GM18858 (cell line): ENCODE measurements at regions not wholly inside any gene's neighbourhood (a gene's known extent, or its start where the extent isn't known, plus 50 kb on each side); places are given as distances from the start of the nearest gene placed in this dataset.

Experiments
- ATAC-seq: cut with Tn5 transposase; IDR thresholded peaks from one replicate; pipeline ENCODE4 v1.9.1; 2021; ENCODE audit not compliant: unreplicated experiment

DNA sequence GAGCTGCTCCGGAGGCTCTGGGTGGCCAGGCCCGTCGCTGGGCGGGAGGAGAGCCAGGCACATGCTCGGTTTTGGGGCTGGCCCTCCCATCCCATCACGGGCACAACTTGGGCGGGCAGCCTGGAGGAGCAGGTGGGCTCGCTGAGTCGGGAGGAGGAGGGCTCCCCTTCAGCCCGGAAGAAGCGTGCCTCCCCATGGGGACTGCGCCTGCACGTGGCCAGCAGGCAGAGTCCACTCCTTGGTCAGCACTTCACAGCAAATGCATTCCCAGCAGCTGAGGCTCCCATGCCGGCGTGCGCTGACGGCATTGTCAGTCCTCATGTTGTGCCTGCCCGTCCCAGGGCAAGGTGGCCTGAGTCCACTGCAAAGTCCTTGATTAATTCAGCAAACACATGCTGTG is 1281.7 kb downstream of the BRD1 start:
- ATAC-seq = no peak

DNA sequence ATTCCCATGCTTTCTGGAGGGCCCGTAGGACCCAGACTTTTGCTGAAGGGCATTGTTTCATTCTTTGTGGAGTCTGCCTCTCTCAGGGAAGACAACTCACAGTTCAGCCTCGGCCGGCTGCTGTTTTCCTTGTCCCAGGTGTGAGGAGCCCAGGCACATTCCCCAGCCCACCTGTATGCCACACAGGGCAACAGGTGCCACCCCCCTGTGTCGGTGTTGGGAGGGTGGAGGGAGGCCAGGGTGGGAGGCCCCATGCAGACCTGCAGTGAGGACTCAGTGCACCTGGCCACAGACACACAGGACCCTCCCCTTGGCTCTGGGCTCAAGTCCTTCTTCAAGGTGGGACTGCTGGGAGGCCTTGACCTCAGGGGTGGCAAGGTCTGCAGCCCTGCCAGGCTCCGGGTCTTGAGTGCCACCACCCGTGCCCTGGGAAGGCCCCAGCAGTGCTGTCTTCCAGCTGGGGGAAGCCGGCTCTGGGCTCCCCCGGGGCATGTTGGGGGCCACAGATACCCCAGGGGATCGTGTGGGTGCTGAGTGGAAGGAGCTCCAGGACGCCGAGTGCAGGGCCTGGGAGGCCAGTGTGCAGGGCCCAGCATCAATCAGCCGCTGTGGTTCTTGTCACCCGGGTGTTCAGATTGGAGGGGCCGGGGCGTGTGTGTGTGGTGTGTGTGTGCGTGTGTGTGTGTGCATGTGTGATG is 1286.1 kb downstream of the BRD1 start:
- ATAC-seq = no peak

- ATAC-seq = no peak
These were observed 1288.4 kb downstream of the BRD1 start for GRCh38 chr22:48539261-48539660.

GRCh38 chr22:48538291-48538820 is 1289.3 kb downstream of the BRD1 start:
- no peak for ATAC-seq

- no peak for ATAC-seq
These were observed 1290.4 kb downstream of the BRD1 start for GRCh38 chr22:48537343-48537680.

DNA sequence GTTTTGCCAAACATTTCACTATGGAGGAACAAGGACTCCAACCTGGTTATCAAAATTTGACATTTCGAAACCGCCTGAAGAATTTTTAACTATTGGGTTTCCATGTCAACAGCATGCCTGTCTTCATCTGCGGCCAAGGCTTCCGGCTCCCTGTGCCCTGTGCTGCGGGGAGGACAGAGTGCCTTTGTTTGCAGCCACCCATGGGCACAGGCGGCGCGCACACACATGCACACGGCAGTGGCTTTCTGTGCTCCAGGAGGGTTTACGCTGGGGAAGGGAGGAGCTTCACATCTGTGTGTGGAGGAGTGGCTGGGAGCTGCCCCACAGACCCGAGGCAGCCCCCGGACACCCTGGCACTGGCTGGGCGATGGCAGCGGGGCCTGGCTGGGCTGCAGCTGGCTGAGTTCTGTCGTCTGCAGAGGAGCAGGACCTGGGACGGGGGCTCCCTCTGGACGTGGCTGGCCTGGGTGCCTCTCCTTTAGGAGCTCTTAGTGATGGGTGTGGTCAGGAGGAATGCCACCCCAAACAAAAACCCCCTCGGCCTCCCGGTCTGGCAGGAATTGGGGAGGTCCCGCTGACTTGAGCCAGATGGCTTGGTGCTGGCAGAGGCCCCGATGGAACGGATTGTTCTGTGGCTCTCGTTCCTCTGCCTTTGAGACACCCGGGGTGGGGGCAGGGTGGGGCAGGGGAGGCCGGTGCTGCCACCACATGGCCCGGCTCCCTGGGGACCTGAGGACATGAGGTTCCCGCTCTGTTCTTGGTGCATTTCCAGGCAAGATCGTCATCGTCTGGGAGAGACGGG is 1290.9 kb downstream of the BRD1 start:
- no peak for ATAC-seq

- ATAC-seq = no peak
These were observed 1291.7 kb downstream of the BRD1 start for GRCh38 chr22:48535868-48536540.

DNA sequence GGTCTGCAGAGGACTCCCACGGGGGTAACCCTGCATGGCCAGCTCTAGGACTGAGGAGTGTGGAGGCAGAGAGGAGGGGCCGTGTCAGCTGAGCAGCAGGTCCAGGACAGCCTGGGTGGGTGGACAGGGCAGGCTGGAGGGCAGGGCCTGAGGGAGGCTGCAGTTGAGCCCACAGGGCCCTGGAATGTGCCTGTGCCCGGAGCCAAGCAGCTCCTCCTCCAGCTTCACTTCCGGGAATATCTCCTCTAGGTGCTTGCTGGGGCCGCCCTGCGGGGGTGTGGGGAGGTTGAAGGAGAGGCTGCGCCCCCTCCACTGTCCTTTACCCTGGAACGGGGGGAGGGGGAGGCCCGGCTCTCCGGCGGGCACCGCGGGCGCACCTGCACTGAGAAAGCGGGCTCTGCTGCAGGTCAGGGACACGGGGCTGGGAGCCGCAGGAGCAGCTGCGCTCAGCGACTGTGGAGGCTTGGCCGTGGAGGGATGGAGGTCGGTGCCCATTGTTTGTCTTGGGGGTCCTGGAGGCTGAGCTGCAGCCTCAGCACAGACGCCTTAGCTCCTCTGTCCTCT is 1293.2 kb downstream of the BRD1 start:
- no peak for ATAC-seq

DNA sequence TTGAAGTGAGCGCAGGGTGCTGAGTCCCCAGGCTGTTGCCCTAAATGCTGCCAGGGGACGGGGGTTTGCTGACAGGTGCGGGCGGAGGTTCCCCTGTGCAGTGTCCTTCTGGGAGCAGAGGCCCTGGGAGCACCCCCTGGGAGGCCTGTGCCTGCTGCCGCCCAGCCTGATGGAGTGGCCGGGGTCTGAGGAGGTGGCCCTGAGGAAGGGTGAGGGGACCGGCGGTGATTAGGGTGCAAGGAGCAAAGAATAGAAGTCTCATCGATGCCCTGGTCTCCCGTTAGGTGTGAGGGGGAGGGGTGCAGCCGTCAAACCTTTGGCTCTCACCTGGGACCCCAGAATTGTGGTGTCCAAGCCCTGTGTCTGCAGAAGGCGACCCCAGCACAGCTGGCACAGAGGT is 1294.7 kb downstream of the BRD1 start:
- no peak for ATAC-seq

DNA sequence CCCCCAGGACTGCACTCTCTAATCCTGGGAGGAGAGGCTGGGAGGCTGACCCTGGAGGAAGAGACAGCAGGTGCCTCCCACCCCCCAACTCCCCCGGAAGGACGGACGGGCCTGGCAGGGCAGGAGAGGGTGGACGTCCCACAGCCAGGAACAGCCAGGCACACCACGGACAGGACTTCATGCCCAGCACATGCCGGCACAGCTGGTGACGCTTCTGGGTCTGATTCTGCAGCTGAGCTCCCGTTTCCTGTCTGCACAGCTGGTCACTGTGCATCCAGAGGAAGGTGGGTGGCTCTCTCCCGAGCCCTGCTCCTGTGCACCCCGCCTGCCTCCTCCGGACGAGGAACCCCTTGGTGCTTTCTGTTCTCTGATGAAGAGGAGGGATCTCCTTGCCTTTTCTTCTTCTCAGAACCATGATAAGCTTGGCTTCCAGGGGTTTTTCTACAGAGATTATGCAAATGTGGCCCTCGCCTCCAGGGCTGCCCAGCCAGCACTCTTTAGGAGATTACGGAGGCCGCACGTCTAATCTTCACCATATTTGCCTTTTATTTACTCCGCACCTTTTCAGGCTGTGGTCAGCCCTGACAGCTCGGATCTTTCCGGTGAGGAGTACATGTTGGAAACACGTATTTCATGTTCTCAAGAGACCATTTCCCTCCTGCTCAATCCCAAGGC is 1295.8 kb downstream of the BRD1 start:
- no peak for ATAC-seq

DNA sequence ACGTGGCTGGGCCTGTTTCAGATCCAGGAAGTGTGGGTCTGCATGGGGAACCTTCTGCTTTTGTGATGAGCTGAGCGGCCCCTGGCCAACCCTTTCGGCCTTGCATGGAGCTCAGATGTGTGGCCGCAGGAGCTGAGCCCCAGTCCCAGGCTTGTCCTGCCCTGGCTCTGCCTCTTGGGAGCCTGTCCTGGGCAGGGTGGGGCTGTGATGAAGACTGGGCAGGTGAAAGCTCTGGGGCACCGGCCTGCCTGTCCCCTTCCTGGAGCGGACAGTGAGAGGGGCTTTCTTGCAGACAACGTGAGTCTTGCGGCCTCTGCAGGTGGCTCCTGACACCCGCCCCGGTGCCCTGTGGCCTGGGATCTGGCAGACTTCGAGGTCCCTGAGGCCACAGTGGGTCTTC is 1296.6 kb downstream of the BRD1 start:
- ATAC-seq = no peak

GRCh38 chr22:48530666-48531065 is 1297.0 kb downstream of the BRD1 start:
- ATAC-seq = no peak

- ATAC-seq = no peak
These were observed 1299.3 kb downstream of the BRD1 start for GRCh38 chr22:48528221-48528915.

GRCh38 chr22:48523761-48524160 is 1303.9 kb downstream of the BRD1 start:
- no peak for ATAC-seq

- no peak for ATAC-seq
These were observed 1304.6 kb downstream of the BRD1 start for GRCh38 chr22:48523091-48523490.

GRCh38 chr22:48522271-48522670 is 1305.4 kb downstream of the BRD1 start:
- ATAC-seq = no peak

- ATAC-seq = no peak
These were observed 1306.6 kb downstream of the BRD1 start for GRCh38 chr22:48520884-48521588.

- no peak for ATAC-seq
These were observed 1307.5 kb downstream of the BRD1 start for GRCh38 chr22:48520207-48520606.
